ENCODE measurements at regions not wholly inside any gene's neighbourhood (a gene's known extent, or its start where the extent isn't known, plus 50 kb on each side); places are given as distances from the start of the nearest gene placed in this dataset.

DNA sequence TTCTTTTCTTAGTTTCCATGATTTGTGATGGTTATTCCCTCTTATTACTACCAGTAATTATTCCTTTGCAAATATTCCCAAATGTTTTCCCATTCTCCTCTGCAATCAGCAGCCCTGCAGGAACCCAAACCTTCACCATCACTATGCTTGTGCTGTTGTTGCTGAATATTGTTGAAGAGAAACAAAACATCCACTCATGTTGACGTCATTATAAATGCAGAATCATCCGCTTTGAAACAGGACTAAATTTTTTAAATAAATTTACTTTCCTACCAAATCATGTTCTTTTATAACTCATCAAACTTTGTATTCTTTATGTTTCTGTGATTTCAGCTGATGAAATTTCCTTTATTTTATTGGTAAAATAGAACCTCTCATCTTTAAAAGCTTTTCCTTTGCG, 787.0 kb upstream of the B3GALT2 start:
- TF ChIP-seq, protein P1, sequence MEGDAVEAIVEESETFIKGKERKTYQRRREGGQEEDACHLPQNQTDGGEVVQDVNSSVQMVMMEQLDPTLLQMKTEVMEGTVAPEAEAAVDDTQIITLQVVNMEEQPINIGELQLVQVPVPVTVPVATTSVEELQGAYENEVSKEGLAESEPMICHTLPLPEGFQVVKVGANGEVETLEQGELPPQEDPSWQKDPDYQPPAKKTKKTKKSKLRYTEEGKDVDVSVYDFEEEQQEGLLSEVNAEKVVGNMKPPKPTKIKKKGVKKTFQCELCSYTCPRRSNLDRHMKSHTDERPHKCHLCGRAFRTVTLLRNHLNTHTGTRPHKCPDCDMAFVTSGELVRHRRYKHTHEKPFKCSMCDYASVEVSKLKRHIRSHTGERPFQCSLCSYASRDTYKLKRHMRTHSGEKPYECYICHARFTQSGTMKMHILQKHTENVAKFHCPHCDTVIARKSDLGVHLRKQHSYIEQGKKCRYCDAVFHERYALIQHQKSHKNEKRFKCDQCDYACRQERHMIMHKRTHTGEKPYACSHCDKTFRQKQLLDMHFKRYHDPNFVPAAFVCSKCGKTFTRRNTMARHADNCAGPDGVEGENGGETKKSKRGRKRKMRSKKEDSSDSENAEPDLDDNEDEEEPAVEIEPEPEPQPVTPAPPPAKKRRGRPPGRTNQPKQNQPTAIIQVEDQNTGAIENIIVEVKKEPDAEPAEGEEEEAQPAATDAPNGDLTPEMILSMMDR (IDR thresholded peaks at IDR 0.05): no peak
- TF ChIP-seq POLR2A (IDR thresholded peaks at IDR 0.05): no peak
